ENCODE measurements at regions not wholly inside any gene's neighbourhood (a gene's known extent, or its start where the extent isn't known, plus 50 kb on each side); places are given as distances from the start of the nearest gene placed in this dataset.

GRCh38 chr16:22979038-22979437 lies 165.1 kb downstream of the HS3ST2 start:
- TF ChIP-seq CTCF (IDR thresholded peaks at IDR 0.05; ENCODE audit: low read depth, low read length, missing control alignments) = no peak
- DNase-seq (ENCODE audit: low read depth) = no peak
- no peak overlapping the region for H3K4me3 ChIP-seq (ENCODE audit: low read depth, low read length)

- no peak overlapping the region for H3K4me3 ChIP-seq (ENCODE audit: low read depth, low read length)
- TF ChIP-seq CTCF (IDR thresholded peaks at IDR 0.05; ENCODE audit: low read depth, low read length, missing control alignments) = peak; percentile 15
- no peak for DNase-seq (ENCODE audit: low read depth)
Measured at GRCh38 chr16:22977294-22977697, 163.3 kb downstream of the HS3ST2 start.

- no peak for DNase-seq (ENCODE audit: low read depth)
- no peak for TF ChIP-seq CTCF (IDR thresholded peaks at IDR 0.05; ENCODE audit: low read depth, low read length, missing control alignments)
- no peak overlapping the region for H3K4me3 ChIP-seq (ENCODE audit: low read depth, low read length)
Measured at GRCh38 chr16:22973522-22973921, 159.6 kb downstream of the HS3ST2 start.

- DNase-seq (ENCODE audit: low read depth) = no peak
- H3K4me3 ChIP-seq (ENCODE audit: low read depth, low read length) = no peak overlapping the region
- TF ChIP-seq CTCF (IDR thresholded peaks at IDR 0.05; ENCODE audit: low read depth, low read length, missing control alignments) = no peak
Measured at GRCh38 chr16:22971346-22971924, 157.5 kb downstream of the HS3ST2 start.

GRCh38 chr16:22970209-22970865 lies 156.4 kb downstream of the HS3ST2 start:
- DNase-seq (ENCODE audit: low read depth) = no peak
- H3K4me3 ChIP-seq (ENCODE audit: low read depth, low read length) = no peak overlapping the region
- TF ChIP-seq CTCF (IDR thresholded peaks at IDR 0.05; ENCODE audit: low read depth, low read length, missing control alignments) = no peak

GRCh38 chr16:22969567-22969966 lies 155.6 kb downstream of the HS3ST2 start:
- DNase-seq (ENCODE audit: low read depth) = no peak
- no peak overlapping the region for H3K4me3 ChIP-seq (ENCODE audit: low read depth, low read length)
- no peak for TF ChIP-seq CTCF (IDR thresholded peaks at IDR 0.05; ENCODE audit: low read depth, low read length, missing control alignments)

GRCh38 chr16:22968931-22969330 lies 155.0 kb downstream of the HS3ST2 start:
- no peak overlapping the region for H3K4me3 ChIP-seq (ENCODE audit: low read depth, low read length)
- no peak for TF ChIP-seq CTCF (IDR thresholded peaks at IDR 0.05; ENCODE audit: low read depth, low read length, missing control alignments)
- DNase-seq (ENCODE audit: low read depth) = no peak

Data from GM12864 (cell line).